ENCODE measurements at regions not wholly inside any gene's neighbourhood (a gene's known extent, or its start where the extent isn't known, plus 50 kb on each side); places are given as distances from the start of the nearest gene placed in this dataset.

GRCh38 chr2:145680276-145680675, 1160.4 kb upstream of the ZEB2 start:
- ATAC-seq (ENCODE audit: low read depth) (no peak), DNase-seq (no peak)
- Mint-ChIP-seq H3K4me3 (no peak overlapping the region), H3K9me3 (ENCODE audit: insufficient read depth) (no peaks in the 10 kb centered on the region), H3K27ac (no peak overlapping the region), H3K27me3 (no peaks in the 10 kb centered on the region), H3K4me1 (peaks cover 4% of the 10 kb centered on the region)
- no peaks in the 10 kb centered on the region for H3K4me1 ChIP-seq (ENCODE audit: control insufficient read depth in 2 of 2, insufficient read depth in 2 of 2, low read length in 2 of 2)
- H3K4me3 ChIP-seq (ENCODE audit: control extremely low read depth in 1 of 5, extremely low read depth in 1 of 5, insufficient read depth in 1 of 5, low read depth in 2 of 5, low read length in 4 of 5), result no peak overlapping the region
- ChIA-PET POLR2A (no interaction called here), CTCF (no interaction called here)
- H3K27ac ChIP-seq (ENCODE audit: low read length in 2 of 2), result no peak overlapping the region
- TF ChIP-seq CTCF (IDR thresholded peaks at IDR 0.05), result no peak
- TF ChIP-seq EZH2 (IDR thresholded peaks at IDR 0.05; ENCODE audit: borderline replicate concordance, insufficient read depth, low read depth, low read length, poor library complexity, severe bottlenecking), result no peak
- H2AFZ ChIP-seq (ENCODE audit: insufficient read depth, low read depth, low read length, poor library complexity, severe bottlenecking), result no peak overlapping the region
- H3K9me3 ChIP-seq (ENCODE audit: control extremely low read depth in 1 of 3, control insufficient read depth in 2 of 3, insufficient read depth in 1 of 3, low read length in 2 of 3), result no peaks in the 10 kb centered on the region
- no peak overlapping the region for H3K9ac ChIP-seq (ENCODE audit: low read length)
- H3K79me2 ChIP-seq (ENCODE audit: control insufficient read depth, insufficient read depth, low read length), result no peaks in the 10 kb centered on the region
- intact Hi-C loops (cut with micrococcal nuclease), result no loop called here
- H4K20me1 ChIP-seq (ENCODE audit: control insufficient read depth, insufficient read depth, low read length, poor library complexity, severe bottlenecking), result no peaks in the 10 kb centered on the region
- H3K36me3 ChIP-seq (replicated peaks in 1 of 2; ENCODE audit: control extremely low read depth in 1 of 2, control insufficient read depth in 1 of 2, extremely low read depth in 1 of 2, insufficient read depth in 2 of 2, low read length in 1 of 2), result no peaks in the 10 kb centered on the region
- no peak overlapping the region for H3K4me2 ChIP-seq (replicated peaks; ENCODE audit: low read depth, low read length, poor library complexity, severe bottlenecking)
- H3K27me3 ChIP-seq (replicated peaks in 1 of 4; ENCODE audit: control extremely low read depth in 1 of 4, control insufficient read depth in 3 of 4, insufficient read depth in 4 of 4, low read length in 3 of 4), result no peaks in the 10 kb centered on the region
- WGBS (ENCODE audit: insufficient coverage), result no CpG with 5 or more reads among the region's 2 CpGs

- no peaks in the 10 kb centered on the region for H3K36me3 ChIP-seq (replicated peaks in 1 of 2; ENCODE audit: control extremely low read depth in 1 of 2, control insufficient read depth in 1 of 2, extremely low read depth in 1 of 2, insufficient read depth in 2 of 2, low read length in 1 of 2)
- no peak for ATAC-seq (ENCODE audit: low read depth)
- H3K27ac ChIP-seq (ENCODE audit: low read length in 2 of 2), result no peak overlapping the region
- H3K4me1 Mint-ChIP-seq, result peaks cover 7% of the 10 kb centered on the region
- no peaks in the 10 kb centered on the region for H3K9me3 ChIP-seq (ENCODE audit: control extremely low read depth in 1 of 3, control insufficient read depth in 2 of 3, insufficient read depth in 1 of 3, low read length in 2 of 3)
- ChIA-PET CTCF (no interaction called here), POLR2A (no interaction called here)
- H3K27ac Mint-ChIP-seq, result no peak overlapping the region
- WGBS (ENCODE audit: insufficient coverage), result no CpG with 5 or more reads among the region's 2 CpGs
- no peaks in the 10 kb centered on the region for H3K4me1 ChIP-seq (ENCODE audit: control insufficient read depth in 2 of 2, insufficient read depth in 2 of 2, low read length in 2 of 2)
- H3K9ac ChIP-seq (ENCODE audit: low read length), result no peak overlapping the region
- no peak overlapping the region for H3K4me3 Mint-ChIP-seq
- no peak for DNase-seq
- no peak for TF ChIP-seq CTCF (IDR thresholded peaks at IDR 0.05)
- H3K4me2 ChIP-seq (replicated peaks; ENCODE audit: low read depth, low read length, poor library complexity, severe bottlenecking), result no peak overlapping the region
- no peaks in the 10 kb centered on the region for H4K20me1 ChIP-seq (ENCODE audit: control insufficient read depth, insufficient read depth, low read length, poor library complexity, severe bottlenecking)
- H3K4me3 ChIP-seq (ENCODE audit: control extremely low read depth in 1 of 5, extremely low read depth in 1 of 5, insufficient read depth in 1 of 5, low read depth in 2 of 5, low read length in 4 of 5), result no peak overlapping the region
- H3K79me2 ChIP-seq (ENCODE audit: control insufficient read depth, insufficient read depth, low read length), result no peaks in the 10 kb centered on the region
- no peaks in the 10 kb centered on the region for H3K27me3 Mint-ChIP-seq
- no peaks in the 10 kb centered on the region for H3K27me3 ChIP-seq (replicated peaks in 1 of 4; ENCODE audit: control extremely low read depth in 1 of 4, control insufficient read depth in 3 of 4, insufficient read depth in 4 of 4, low read length in 3 of 4)
- H2AFZ ChIP-seq (ENCODE audit: insufficient read depth, low read depth, low read length, poor library complexity, severe bottlenecking), result no peak overlapping the region
- intact Hi-C loops (cut with micrococcal nuclease), result no loop called here
- H3K9me3 Mint-ChIP-seq (ENCODE audit: insufficient read depth), result no peaks in the 10 kb centered on the region
Measured at GRCh38 chr2:145677371-145677770, 1157.5 kb upstream of the ZEB2 start.
